Cardiac fibroblast (primary cell): ENCODE measurements at regions not wholly inside any gene's neighbourhood (a gene's known extent, or its start where the extent isn't known, plus 50 kb on each side); places are given as distances from the start of the nearest gene placed in this dataset.

Source experiments
- DNase-seq, 2 donors: peaks; one replicate each; pipeline versions ENCODE4 v3.0.0 to v3.0.0-alpha.2; 2010; ENCODE audit warnings: low read depth in 2 of 2
- H3K4me3 ChIP-seq, 2 donors: replicated peaks in 1 of 2; 1 replicate in 1 of 2; 2 replicates in 1 of 2; pipeline ENCODE4 v1.5.1; 2011; ENCODE audit warnings: low read depth in 2 of 2, low read length in 2 of 2, mild to moderate bottlenecking in 2 of 2, moderate library complexity in 1 of 2
- CTCF ChIP-seq: IDR thresholded peaks from one replicate; pipeline ENCODE4 v1.5.1; 2011; ENCODE audit warnings: low read depth, mild to moderate bottlenecking, low read length, inconsistent platforms

- no peak overlapping the region for H3K4me3 ChIP-seq
- DNase-seq, result no peak
- TF ChIP-seq CTCF, result no peak
Measured at GRCh38 chr6:169866668-169867521, 115.5 kb downstream of the ERMARD start.

DNA sequence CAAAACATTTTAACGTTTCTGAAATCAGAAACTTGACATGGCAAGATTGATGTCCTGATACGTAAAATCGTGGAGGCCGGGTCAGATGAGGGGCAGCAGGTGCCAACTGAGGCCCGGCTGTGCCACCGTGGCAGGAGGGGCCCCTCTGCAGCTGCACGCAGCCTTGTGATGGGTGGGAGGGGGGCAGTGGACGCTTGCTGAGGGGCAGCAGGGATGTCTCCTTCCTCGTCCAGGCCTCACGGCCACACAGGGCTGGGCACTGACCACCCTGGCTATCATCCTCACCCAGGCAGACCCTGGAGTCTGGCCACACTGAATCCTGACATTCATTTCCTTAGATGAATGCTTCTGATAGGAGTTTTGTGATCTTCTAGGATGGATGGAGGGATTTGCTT, 114.7 kb downstream of the ERMARD start:
- no peak overlapping the region for H3K4me3 ChIP-seq
- TF ChIP-seq CTCF, result no peak
- no peak for DNase-seq

DNA sequence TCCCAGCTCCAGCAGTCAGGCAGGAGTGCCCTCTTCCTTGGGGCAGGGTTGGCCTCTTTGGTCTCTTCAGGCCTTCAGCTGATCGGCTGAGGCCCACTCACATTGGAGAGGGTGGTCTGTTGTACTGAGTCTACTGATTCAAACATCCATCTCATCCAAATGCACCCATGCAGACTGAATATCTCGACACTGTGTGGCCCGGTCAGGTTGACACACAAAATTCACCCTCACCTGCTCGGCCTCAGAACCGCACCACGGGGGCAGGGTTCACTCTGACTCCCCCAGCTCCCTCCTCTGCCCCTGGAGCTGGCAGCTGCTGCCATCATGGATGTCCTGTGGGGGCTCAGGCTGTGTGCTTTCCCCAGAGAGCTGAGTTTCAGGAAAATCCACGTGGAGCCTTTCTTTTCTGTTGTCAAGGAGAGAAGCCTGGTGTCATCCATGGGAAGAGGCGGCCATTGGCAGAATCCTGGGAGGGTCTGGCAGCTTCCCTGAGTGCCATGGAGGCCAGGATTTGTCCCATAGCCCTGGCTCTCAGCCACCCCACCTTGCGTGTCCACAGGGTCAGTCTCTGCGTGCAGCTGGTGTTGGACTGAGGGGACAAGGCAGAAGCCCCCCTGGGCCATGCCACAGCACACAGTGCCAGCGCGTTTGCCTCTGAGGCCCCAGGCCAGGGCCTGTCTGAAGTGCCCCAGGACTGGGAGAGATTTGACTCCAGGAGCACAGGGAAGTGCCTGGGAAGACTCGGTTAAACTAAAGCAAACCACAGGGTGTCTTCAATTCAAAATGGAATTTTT, 114.1 kb downstream of the ERMARD start:
- no peak for TF ChIP-seq CTCF
- H3K4me3 ChIP-seq, result no peak overlapping the region
- no peak for DNase-seq

GRCh38 chr6:169864148-169865020, 113.0 kb downstream of the ERMARD start:
- DNase-seq, result no peak
- H3K4me3 ChIP-seq, result no peak overlapping the region
- TF ChIP-seq CTCF, result no peak

DNA sequence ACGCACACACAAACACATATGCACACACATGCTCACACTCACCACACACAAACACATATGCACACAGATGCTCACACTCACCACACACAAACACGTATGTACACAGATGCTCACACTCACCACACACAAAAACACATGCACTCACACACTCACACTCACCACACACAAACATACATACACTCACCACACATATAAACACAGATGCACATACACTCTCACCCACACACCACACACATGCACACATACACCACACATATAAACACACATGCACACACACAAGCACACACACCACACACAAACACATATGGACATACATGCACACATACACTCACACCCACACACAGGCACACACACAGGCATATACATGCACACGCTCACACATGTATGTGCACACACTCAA, 112.3 kb downstream of the ERMARD start:
- no peak for TF ChIP-seq CTCF
- no peak overlapping the region for H3K4me3 ChIP-seq
- no peak for DNase-seq

DNA sequence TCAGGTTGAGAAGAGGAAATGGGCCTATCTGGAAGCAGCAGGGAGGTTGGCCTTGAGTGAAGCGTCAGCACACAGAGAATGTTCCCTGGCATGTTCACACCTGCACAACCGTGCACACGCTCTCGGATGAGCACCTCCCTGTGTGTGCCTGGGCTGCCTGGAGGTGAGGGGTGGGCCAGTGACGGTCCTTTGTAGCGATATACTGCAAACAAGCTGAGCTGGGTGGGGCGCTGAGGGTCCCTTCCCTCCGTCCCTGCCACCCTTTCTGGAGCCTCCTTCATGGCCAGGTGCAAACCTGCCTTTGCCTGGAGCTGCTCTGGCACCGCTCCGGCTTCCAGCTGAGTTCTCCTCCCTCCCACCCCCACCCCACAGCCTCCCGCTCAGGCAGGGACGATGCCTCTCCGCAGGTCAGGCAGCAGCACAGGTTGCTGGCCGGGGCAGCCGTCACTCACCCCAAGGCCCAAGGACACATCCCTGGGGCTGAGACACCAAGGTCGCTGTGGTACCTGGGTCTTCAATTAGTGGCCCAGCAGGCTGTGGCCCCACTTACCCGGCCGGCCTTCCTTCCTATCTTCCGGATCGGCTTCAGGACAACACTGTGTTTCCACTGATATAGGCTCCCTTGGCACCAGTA, 111.6 kb downstream of the ERMARD start:
- no peak for TF ChIP-seq CTCF
- no peak for DNase-seq

More for the DNA sequence above, 111.6 kb downstream of the ERMARD start:
- H3K4me3 ChIP-seq, result no peak overlapping the region
